GM18519 (cell line): ENCODE measurements at regions not wholly inside any gene's neighbourhood (a gene's known extent, or its start where the extent isn't known, plus 50 kb on each side); places are given as distances from the start of the nearest gene placed in this dataset.
"Not testable (repeated sequence)": the region's sequence is repeated elsewhere in the genome, so short reads cannot be mapped to it uniquely, and the experiment has no call there.

Source experiments
- ATAC-seq: cut with Tn5 transposase; IDR thresholded peaks from one replicate; pipeline ENCODE4 v1.9.1; 2021; ENCODE audit warnings: mild to moderate bottlenecking, moderate library complexity; ENCODE audit not compliant: unreplicated experiment, low FRiP score

GRCh38 chr3:191728186-191728585 is 267.2 kb downstream of the PYDC2 start:
- ATAC-seq, result no peak

DNA sequence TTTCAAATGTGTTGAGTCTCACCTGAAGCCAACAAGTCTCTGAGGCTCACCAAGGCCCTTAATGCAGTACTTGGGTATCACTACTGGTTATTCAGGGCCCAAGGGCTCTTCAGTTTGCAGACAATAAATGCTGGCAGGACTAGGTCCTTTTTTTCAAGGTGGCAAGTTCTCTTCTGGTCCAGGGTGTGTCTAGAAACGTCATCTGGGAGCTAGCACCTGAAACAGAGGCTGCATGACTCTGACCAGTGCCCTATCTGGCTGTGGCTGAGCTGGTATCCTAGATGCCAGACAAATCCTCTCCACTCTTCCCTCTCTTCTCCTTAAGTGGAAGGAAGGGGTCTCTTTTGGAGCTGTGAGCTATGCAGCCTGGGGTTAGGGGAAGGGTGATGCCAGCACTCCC is 276.8 kb downstream of the PYDC2 start:
- no peak for ATAC-seq

- ATAC-seq, result no peak
These were observed 279.7 kb downstream of the PYDC2 start for GRCh38 chr3:191740712-191741111.

DNA sequence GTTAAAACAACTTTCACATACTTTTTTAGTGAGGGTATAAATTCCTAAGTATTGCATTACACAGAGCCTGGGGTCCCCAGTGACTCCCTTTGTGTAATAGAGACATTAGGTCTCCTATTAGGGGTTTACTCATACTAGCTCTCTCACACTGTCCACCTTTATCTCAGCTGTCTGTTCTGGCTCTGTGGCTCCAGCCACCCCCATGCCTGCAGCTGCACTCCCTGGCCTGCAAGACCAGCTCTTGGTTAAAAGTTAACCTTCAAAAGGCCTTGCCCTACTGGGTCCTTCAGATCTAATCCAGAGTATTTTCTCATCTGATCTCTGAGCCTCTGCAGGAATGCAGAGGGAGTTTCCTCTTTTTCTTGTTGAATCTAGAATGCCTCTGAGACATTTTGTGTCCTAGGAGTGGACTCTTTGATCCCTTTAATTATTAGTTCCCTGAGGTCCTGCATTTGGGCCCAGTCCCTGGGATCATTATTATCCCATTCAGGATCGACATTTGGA is 280.9 kb downstream of the PYDC2 start:
- not testable (repeated sequence) for ATAC-seq

DNA sequence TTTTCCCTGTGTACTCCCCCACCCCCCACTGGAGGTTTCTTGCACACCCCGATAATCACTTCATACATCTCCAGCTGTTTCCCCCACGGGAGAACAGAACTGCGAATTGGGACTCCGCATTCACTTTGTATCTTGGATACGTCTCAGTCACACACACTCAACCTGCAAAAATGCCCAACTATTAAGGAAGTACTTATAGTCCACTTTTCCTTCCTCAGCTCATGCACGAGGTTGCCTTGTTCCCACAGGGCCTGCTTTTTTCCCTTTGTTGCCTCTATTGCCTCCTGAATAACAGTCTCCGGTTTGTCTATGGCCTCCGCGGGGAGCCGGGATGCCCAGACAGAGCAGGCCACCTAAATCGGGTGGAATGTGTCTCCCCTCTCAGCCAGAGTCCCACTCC is 282.3 kb downstream of the PYDC2 start:
- no peak for ATAC-seq

GRCh38 chr3:191750618-191751017 is 289.7 kb downstream of the PYDC2 start:
- ATAC-seq, result no peak

DNA sequence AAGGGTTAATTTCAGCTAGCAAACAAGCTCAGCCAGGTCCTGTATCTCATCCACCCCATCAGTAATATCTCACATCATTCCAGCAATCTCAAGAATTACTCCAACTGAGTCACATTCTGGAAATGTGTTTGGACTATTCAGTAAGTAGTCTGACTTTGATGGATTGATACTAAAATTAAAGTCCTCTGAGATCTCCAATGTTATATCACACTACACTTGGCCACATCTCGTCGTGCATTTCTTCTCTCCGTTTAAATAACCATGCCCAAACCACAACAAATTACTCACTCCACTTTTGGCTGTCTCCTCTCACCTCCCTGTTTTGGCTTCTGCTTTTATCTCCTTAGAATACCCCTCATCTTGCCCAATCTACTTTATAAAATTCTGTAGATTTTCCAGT is 292.2 kb downstream of the PYDC2 start:
- ATAC-seq, result no peak

DNA sequence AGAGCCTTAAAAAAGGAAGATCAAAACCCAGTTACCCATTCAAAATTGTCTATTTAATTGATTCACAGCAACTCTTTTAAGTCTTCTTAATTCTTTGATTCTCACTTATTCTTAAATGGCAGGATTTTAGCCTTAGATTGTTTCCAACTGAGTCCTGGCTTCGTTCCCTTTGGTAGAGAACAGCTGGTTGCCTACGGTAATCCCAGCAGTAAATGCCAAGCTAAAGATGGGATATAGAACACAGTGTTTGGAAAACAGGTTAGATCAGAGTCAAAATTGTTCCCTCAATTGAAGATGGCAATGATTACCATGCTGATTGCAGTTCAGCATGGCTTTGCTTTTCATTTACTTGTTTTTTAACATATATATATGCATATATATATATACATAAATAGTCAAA is 300.9 kb downstream of the PYDC2 start:
- no peak for ATAC-seq

GRCh38 chr3:191762323-191762960 is 301.5 kb downstream of the PYDC2 start:
- no peak for ATAC-seq

DNA sequence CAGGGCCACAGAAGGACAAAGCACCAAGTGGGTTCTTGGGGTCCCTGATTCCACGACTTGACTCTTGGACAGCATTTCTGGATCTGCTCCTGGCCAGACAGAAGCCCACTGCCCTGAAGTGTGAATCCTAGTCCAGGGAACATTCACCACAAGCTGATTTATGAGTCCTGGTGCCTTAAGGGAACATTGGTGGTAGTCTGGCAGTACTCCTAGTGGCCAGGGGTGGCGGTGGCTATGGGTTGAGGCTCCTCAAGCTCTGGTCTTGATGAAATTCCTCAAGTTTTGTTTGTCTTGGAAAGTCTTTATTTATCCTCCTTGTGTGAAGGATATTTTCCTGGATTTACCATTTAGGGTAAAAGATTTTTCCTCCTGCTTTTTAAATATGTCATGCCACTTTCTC is 307.5 kb downstream of the PYDC2 start:
- no peak for ATAC-seq

DNA sequence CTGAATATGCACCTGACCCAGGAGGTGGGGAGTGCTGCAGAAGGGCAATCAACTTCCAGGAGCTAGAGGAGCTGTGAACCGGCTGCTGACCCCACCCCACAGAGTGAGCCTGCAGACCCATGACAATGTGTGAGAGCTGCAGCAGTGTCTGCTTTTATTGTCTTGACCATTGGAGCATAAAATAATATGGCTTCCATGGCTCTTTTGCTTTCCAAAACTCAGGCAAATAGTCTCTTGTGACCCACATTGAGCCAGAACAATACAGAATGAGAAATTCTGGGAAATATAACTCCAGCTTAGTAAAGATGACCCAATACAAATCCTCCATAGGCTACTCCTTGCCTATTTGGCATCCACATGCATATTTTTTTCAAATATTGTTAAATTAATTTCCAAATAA is 309.6 kb downstream of the PYDC2 start:
- no peak for ATAC-seq

DNA sequence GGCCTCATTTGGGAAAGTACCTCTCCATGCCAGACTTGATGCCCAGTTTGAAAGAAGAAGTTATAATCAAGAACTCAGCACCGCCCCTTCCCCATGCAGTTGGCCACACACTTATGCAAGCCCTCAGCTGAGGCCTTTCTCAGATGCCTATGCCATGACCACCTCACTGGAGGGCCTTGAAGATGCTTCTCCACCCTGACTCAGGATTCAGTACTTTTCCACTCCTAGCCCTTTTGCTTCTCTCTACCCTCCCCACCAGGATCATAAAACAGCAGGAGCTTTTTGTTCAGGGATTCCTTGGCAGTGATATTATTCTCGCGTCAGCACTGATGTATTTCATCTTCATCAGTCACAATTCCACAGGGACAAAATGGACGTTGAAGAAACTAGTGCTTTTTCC is 313.5 kb downstream of the PYDC2 start:
- ATAC-seq, result no peak

- no peak for ATAC-seq
These were observed 314.7 kb downstream of the PYDC2 start for GRCh38 chr3:191775451-191776233.

DNA sequence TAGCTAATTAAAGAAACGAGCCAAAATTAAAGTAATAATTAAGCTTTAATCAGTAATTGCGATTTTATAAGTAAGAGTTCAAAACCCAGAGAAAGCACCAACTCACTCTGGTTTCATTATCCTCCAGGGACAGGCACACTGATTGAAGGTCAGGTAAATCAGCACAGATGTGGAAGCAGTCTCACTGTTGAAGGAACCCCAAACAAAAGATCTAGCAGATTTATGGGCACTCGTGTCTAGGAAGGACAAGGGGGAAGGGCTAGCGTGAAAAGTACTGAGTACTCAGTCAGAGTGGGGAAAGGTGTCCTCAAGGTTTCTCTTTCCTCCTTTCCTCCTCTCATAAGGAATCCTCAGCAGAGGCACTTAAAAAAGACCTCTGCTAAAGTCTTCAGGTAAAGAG is 320.1 kb downstream of the PYDC2 start:
- ATAC-seq, result no peak

- no peak for ATAC-seq
These were observed 322.1 kb downstream of the PYDC2 start for GRCh38 chr3:191783024-191783423.

DNA sequence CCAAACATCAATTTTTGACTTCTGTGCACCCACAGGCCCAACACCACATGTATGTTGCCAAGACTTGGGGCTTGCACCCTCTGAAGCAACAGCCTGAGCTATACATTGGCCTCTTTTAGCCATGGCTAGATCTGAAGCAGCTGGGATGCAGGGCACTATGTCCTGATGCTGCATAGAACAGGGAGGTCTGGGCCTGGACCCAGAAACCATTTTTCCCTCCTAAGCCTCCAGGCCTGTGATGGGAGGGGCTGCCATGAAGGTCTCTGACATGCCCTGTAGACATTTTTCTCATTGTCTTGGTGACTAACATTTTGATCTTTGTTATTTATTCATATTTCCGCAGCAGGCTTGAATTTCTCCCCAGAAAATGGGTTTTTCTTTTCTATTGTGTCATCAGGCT is 330.0 kb downstream of the PYDC2 start:
- no peak for ATAC-seq

DNA sequence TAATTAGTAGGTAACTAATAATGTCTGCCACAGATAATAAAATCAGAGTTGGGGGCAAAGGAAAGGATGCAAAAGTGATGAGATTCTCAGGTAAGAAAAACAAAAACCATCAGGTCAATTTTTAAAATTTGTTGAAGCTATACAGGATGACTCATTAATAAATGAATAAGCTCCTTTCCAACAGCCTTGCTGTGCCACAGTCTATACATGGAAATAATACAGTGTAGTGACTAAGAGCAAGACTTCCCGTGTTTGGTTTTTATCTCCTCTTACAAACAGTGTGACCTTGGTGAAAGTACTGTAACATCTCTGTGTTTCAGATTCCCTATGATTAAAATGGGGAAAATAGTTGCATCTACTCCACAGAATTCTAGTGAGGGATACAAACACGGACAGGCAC is 331.6 kb downstream of the PYDC2 start:
- ATAC-seq, result no peak

DNA sequence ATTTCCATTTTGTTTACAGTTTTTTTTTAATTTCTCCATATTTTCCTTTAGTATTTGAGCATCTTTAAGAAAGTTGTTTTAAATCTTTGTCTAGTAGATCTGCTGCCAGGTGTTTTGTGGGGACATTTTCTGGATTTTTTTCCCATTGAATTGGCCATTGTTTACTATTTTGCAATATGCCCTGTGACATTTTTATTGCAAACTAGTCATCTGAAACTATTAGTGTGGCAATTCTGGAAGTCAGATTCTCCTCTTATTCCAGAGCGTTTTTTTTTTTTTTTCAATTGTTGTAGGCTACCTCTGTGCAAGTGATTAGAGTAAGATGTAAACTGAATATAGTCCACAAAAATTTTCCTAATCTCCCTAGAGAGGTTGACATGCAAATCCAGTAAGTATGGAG is 334.2 kb downstream of the PYDC2 start:
- no peak for ATAC-seq

- no peak for ATAC-seq
These were observed 336.3 kb downstream of the PYDC2 start for GRCh38 chr3:191797271-191797670.

DNA sequence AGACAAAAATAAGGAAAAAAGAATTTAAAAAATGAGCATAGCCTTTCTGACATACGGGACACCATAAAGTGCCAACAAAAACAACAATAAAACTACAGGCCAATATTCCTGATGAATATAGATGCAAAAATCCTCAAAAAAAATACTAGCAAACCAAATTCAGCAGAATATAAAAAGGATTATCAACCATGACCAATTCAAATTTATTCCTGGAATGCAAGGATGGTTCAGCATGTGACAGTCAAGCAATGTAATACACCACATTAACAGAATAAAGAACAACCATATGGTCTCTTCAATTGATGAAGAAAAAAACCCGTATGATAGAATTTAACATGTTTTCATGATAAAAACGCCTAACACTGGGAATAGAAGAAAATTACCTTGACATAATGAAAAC is 341.7 kb downstream of the PYDC2 start:
- ATAC-seq, result no peak

GRCh38 chr3:191804935-191805334 is 344.0 kb downstream of the PYDC2 start:
- no peak for ATAC-seq

GRCh38 chr3:191808073-191808472 is 347.1 kb downstream of the PYDC2 start:
- ATAC-seq, result no peak
